HG02759 (cell line): ENCODE measurements at regions not wholly inside any gene's neighbourhood (a gene's known extent, or its start where the extent isn't known, plus 50 kb on each side); places are given as distances from the start of the nearest gene placed in this dataset.
A peak's percentile ranks its signal among the peaks of the same experiment; 100 is the strongest.

Source experiments
- ATAC-seq: cut with Tn5 transposase; IDR thresholded peaks from one replicate; pipeline ENCODE4 v1.9.1; 2021; ENCODE audit warnings: mild to moderate bottlenecking, moderate library complexity; ENCODE audit not compliant: unreplicated experiment

DNA sequence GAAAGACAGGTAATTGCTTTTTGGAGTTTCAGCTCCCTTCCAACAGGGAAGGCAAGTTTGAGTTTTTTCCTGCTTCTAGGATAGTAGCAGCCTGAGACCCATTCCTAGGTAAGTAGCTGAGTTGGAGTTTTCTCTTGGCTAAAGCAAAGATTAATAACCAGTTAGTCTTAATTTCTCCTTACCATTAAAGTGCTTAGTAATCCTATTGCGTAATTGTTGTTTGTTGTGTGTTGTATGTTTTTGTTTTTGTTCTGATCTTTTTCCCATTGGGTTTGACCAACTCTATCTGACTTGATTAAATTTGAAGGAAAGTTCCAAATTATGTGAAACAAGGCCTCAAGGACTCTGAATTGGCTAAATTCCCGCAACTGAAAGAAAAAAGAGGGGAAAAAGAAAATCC is 83.5 kb downstream of the TBX22 start:
- ATAC-seq = no peak

DNA sequence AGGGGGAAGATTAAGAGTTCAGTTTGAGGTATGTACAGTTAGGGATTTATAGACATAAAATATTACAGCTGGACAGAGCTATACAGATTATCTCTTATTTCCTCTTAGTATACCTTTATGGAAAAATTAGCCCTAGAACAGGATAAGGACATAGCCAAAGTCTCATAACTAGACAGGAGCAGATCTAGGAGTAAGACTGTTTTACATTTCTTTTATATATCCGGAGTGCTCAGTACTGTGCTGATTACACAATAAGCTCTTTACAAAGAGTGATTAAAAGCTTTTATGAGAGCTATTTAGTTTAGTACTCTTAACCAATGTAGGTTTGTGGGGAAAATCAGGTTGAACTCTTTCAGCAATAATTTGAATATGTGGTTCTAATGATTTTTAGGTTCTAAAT is 105.8 kb downstream of the TBX22 start:
- ATAC-seq = no peak

DNA sequence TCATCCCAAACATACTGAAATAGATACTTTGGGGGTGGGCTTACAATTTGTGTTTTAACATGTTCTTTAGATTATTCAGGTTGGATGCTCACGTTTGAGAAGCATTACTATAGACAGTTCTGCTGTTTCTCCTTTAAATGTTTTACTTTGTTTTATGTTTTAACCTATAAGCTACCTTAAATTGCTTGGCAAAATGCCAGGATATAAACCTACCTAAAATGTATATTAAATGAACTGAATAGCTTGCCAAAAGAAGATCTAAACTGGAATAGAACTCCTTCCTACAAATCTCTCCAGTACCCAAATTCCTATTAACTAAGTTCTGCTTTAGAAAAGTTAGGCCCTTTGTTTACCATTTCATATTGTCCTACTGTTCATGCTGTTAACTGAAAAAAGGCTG is 124.4 kb downstream of the TBX22 start:
- ATAC-seq = no peak

DNA sequence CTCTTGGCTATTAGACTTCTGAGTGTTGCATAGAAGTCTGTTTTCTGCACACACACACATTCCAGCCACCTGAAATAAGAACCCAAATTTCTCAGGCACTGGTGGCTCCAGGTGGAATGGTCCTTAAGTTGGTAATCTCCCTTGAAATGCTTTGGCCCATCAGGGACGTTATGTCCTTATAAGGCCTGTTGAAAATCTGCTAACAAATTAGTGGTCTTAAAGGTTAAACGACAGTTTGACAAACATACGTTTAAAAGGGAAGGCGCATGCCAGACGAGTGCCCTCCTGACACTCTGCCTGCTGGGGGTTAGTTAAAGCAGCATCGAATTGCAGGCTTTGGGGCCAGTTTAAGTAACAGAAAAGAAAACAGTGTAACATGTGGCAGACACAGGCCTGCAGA is 125.0 kb downstream of the TBX22 start:
- no peak for ATAC-seq

GRCh38 chrX:80170581-80170980 is 156.0 kb downstream of the TBX22 start:
- no peak for ATAC-seq

- no peak for ATAC-seq
Observed at GRCh38 chrX:80173261-80173660, 158.7 kb downstream of the TBX22 start.

DNA sequence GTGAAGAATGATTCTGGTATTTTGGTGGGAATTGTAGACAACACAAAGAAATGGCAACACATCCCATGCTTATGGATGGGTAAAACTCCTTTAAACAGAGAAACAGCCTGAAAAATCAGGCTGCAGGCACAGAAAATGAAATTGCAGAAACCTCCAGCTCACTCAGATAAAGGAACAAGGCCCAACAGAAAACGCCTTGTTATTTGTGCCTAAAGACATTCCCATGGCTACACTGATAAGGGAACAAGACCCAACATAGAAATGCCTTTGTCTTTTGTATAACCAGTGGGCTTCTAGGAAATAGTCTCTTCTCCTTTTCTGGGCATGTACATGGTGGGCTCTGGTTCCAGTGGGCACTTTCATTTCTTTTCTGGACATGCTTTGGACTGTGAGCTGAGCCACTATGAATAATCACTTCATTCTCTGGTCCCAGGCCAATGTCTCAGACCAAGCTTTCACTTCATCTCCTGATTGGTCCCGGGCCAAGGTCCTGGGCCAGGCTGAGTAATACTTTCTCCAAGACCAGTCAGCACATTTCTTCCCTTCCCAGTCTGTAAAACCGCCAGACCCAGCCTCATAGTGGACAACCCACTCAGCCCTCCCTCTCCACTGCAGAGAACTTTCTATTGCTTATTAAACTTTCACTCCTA is 160.5 kb downstream of the TBX22 start:
- ATAC-seq = no peak

DNA sequence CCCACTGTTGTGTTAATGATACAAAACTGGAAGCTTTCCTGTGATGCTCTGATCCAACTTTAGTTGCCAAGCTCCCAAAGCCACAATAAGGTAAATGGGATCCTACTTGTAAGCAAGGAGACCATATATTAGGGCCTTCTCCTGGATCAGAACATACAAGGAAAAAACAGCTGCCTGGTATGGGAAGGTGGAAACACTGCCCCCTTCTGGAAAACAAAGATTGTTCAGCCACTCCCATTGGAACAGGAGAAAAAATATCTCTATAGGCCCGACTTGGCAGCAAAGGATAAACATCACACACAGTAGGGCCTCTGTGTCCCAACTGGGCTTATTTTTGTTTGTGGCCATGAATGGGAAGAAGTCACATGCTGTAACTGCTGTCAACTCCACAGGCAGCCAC is 166.5 kb downstream of the TBX22 start:
- ATAC-seq = no peak

DNA sequence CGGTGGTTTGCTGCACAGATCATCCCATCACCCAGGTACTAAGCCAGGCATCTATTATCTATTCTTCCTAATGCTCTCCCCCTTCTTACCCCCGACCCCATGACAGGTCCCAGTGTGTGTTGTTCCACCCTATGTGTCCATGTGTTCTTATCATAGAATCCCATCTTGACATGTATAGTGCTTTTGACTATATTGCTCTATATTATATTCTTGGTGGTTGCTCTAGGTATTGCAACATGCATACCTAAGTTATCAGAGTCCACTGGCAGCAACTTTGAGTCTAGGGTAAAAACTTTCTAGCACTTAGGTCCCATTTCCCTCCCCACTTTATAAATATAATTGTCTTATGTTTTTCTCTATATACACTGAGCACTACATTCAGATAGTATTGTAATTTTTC is 170.3 kb downstream of the TBX22 start:
- ATAC-seq = no peak

GRCh38 chrX:80206647-80207046 is 192.1 kb downstream of the TBX22 start:
- no peak for ATAC-seq

- no peak for ATAC-seq
Observed at GRCh38 chrX:80207327-80207726, 192.8 kb downstream of the TBX22 start.

DNA sequence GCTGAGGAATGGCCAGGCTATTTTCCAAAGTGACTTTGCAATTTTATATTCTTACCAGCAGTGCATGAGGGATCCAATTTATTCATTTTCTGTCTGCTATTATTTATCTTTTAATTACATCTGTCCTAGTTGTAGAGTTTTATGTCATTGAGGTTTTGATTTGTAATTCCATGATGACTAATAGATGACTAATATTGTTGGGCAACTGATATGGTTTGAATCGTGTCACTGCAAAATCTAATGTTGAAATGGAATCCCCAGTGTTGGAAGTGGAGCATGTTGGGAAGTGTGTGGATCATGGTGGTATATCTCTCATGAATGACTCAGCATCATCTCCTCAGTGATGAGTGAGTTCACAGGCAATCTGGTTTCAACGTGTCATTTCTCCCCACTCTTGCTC is 201.5 kb downstream of the TBX22 start:
- no peak for ATAC-seq

DNA sequence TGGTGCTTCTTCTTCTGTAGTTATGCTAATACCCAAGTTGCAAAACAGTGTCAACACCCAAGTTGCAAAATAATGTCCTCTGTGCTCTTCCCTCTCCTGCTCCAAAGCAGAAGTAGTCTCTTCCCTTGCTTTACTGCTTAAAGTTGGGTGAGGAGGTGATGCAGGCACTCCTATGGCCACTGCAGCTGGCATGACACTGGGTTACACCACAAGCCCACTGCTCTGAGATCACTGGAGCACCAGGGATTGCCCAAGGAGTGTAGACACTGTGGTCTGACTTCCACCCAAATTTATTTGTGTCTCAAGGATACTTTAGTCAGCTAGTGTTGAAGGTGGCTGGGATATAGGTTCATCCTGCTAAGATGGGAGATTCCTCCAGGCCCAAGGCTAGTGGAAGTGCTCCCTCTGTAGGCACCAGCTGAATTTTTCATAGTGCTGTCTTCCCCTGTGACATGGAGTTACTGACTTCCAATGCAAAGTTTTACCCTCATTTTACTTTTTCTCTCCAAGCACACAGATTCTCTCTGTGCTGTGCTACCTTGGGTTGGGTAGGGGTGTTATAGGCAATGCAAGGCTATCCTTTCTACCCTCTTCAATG is 196.2 kb upstream of the TENT5D start:
- ATAC-seq = no peak

DNA sequence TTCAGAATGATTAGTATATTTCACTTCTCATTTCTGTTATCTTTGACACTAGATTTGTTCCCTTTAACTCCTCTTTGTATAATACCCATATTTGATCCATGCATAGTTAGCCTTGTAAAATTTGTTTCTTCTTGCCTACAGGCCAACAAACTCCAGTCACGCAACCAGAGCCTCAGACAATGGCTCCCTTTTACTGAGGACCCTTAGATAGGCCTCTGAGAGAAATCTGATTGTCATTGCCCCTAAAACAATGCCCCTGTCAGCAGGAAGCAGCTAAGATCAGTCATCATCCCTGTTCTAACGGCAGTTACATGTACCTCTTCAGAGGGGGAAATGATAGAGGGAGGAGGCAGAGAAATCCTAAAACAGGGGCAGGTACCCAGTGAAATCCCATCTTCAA is 190.6 kb upstream of the TENT5D start:
- no peak for ATAC-seq

- no peak for ATAC-seq
Observed at GRCh38 chrX:80237072-80237471, 183.2 kb upstream of the TENT5D start.

- ATAC-seq = no peak
Observed at GRCh38 chrX:80246271-80246670, 174.0 kb upstream of the TENT5D start.

DNA sequence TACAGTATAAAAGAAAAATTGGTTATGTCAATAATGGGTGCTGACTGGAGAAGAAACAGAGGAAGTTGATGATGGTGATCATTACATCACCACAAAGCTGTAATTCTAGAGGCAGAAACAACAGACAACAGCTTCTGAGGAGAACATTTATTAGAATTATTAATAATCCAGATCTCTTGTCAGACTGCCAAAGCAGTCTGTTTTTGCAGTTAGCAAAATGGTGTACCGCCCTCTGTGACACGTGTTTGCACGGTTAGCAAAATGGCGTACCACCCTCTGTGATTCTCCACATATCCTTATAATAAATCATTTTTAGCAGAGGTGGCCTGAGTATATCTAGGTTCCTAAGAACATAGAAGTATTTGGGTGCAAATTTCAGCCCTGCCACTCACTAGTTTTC is 154.0 kb upstream of the TENT5D start:
- no peak for ATAC-seq

GRCh38 chrX:80266979-80267378 is 153.3 kb upstream of the TENT5D start:
- ATAC-seq = no peak

GRCh38 chrX:80267790-80268189 is 152.5 kb upstream of the TENT5D start:
- ATAC-seq = no peak

GRCh38 chrX:80282535-80282934 is 137.7 kb upstream of the TENT5D start:
- ATAC-seq = no peak

DNA sequence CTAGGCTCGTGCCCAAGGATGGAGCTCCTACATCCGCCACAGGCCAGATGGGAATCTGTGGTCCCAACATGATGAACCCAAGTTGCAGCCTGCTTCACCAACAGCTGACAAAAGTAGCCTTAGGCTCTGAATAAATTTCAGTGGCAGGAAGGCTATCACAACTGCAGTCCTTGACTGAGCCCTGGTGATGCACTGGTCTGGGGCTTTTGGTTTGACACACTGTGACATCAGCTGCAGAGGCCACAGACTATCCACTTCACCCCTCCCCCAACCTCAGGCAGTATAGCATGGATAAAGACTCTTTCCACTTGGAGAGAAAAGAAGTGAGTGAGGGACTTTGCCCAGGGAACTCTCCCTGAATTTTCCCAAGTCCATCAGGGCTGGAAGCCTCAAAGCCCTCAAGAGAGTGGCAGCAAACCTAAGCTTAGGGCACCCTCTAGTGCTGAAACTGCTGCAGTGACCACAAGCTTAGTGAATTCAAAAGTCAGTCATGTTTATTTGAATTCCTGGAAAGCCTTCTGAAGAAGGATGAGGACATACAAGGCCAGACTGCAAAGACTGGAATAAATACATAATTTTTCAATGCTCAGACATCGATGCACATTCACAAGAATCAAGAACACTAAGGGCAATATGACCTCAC is 135.0 kb upstream of the TENT5D start:
- ATAC-seq = peak; percentile 47

DNA sequence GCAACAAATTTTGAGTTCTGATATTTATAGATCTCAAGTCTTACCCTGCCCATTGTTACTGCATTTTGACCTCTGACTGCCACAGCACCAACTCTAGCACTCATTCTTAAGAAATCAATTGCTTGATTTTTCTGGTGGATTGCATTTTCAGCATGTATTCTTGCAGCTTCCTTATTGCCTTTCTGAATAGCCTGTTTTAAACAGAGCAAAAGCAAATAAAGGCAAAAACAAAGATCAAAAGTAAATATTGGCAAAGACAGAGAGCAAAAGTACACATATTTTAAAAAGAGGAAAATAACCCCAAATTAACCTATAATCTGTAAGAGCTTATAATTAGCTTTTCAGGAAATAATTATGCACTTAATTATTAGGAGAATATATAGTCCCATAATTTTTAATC is 129.4 kb upstream of the TENT5D start:
- no peak for ATAC-seq

DNA sequence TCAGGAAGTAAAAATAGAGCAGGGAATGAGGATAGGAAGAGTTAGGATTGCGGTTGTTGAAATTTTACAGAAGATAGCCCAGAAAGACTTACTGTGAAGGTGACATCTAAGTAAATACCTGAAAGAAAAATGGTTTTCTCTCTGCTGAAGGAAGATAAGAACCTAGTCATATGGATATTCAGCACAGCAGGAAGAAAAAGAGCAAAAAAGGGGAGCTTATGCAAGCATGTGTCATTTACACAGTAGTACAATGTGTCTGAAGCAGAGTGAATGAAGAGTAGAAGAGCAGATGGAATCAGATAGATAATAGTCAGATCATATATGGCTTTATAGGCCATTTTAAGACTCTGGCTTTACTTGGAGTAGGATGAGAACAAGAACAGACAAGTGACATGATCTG is 126.9 kb upstream of the TENT5D start:
- no peak for ATAC-seq
